ENCODE measurements at regions not wholly inside any gene's neighbourhood (a gene's known extent, or its start where the extent isn't known, plus 50 kb on each side); places are given as distances from the start of the nearest gene placed in this dataset.

- H3K36me3 Mint-ChIP-seq = no peaks in the 10 kb centered on the region
- POLR2A ChIA-PET = no interaction called here
- ATAC-seq = no peak
- 0 out of 2 replicates have a peak, but pooled peaks cover 4% of the 10 kb centered on the region for H3K9me3 Mint-ChIP-seq
- peaks cover 4% of the 10 kb centered on the region; the same call in 1 of the 2 replicates for H3K4me1 Mint-ChIP-seq
- no peak overlapping the region for H3K4me3 Mint-ChIP-seq
- TF ChIP-seq FOXJ3 (CRISPR knock-in tag; IDR thresholded peaks at IDR 0.05; ENCODE audit: borderline replicate concordance) = no peak
- TF ChIP-seq PREB (CRISPR knock-in tag; IDR thresholded peaks at IDR 0.05; ENCODE audit: borderline replicate concordance) = no peak
- TF ChIP-seq PRDM15 (CRISPR knock-in tag; IDR thresholded peaks at IDR 0.05) = no peak
- H3K27ac Mint-ChIP-seq = no peak overlapping the region
- H3K27me3 Mint-ChIP-seq (ENCODE audit: low read depth) = no peaks in the 10 kb centered on the region
- CTCF ChIA-PET = no interaction called here
- no peak for DNase-seq (ENCODE audit: low spot score)
These were observed 256.1 kb upstream of the PLSCR5 start for GRCh38 chr3:146861262-146861661.

GRCh38 chr3:146854523-146854922 is 249.4 kb upstream of the PLSCR5 start:
- Mint-ChIP-seq H3K36me3 (no peaks in the 10 kb centered on the region), H3K4me1 (peaks cover 6% of the 10 kb centered on the region), H3K9me3 (0 out of 2 replicates have a peak, but pooled peaks cover 4% of the 10 kb centered on the region), H3K27ac (no peak overlapping the region), H3K4me3 (no peak overlapping the region), H3K27me3 (ENCODE audit: low read depth) (no peaks in the 10 kb centered on the region)
- CTCF ChIA-PET = no interaction called here
- POLR2A ChIA-PET = no interaction called here
- TF ChIP-seq ZBTB43 (CRISPR knock-in tag; IDR thresholded peaks at IDR 0.05) (no peak), ZNF121 (CRISPR knock-in tag; IDR thresholded peaks at IDR 0.05) (no peak), ZNF281 (CRISPR knock-in tag; IDR thresholded peaks at IDR 0.05) (no peak)
- DNase-seq (ENCODE audit: low spot score) = no peak
- peak; percentile 46; the same call in 1 of the 2 replicates for ATAC-seq

GRCh38 chr3:146851665-146852064 is 246.5 kb upstream of the PLSCR5 start:
- no peaks in the 10 kb centered on the region for H3K36me3 Mint-ChIP-seq
- H3K4me3 Mint-ChIP-seq = no peak overlapping the region
- 0 out of 2 replicates have a peak, but pooled peaks cover 4% of the 10 kb centered on the region for H3K9me3 Mint-ChIP-seq
- DNase-seq (ENCODE audit: low spot score) (no peak), ATAC-seq (no peak)
- no peaks in the 10 kb centered on the region for H3K27me3 Mint-ChIP-seq (ENCODE audit: low read depth)
- H3K27ac Mint-ChIP-seq = no peak overlapping the region
- POLR2A ChIA-PET = no interaction called here
- CTCF ChIA-PET = no interaction called here
- peaks cover 6% of the 10 kb centered on the region for H3K4me1 Mint-ChIP-seq
- no peak for TF ChIP-seq JAZF1 (CRISPR knock-in tag; IDR thresholded peaks at IDR 0.05)
- no peak for TF ChIP-seq AR (CRISPR knock-in tag; IDR thresholded peaks at IDR 0.05)
- no peak for TF ChIP-seq TEAD1 (CRISPR knock-in tag; IDR thresholded peaks at IDR 0.05)
- TF ChIP-seq NR1H2 (CRISPR knock-in tag; IDR thresholded peaks at IDR 0.05) = no peak
- no peak for TF ChIP-seq TCF7 (CRISPR knock-in tag; IDR thresholded peaks at IDR 0.05; ENCODE audit: low read depth)
- no peak for TF ChIP-seq MAX (CRISPR knock-in tag; IDR thresholded peaks at IDR 0.05)
- no peak for TF ChIP-seq OVOL2 (CRISPR knock-in tag; IDR thresholded peaks at IDR 0.05; ENCODE audit: borderline replicate concordance)
- TF ChIP-seq ZNF416 (CRISPR knock-in tag; IDR thresholded peaks at IDR 0.05) = no peak
- no peak for TF ChIP-seq ZSCAN18 (CRISPR knock-in tag; IDR thresholded peaks at IDR 0.05)

All from WTC11 (cell line).